ENCODE measurements at regions not wholly inside any gene's neighbourhood (a gene's known extent, or its start where the extent isn't known, plus 50 kb on each side); places are given as distances from the start of the nearest gene placed in this dataset.

GRCh38 chr15:93825682-93826081 lies 405.7 kb upstream of the MCTP2 start:
- no peak for TF ChIP-seq CTCF (IDR thresholded peaks at IDR 0.05)
- TF ChIP-seq FOXJ3 (CRISPR knock-in tag; IDR thresholded peaks at IDR 0.05; ENCODE audit: borderline replicate concordance) = no peak
- no peak for TF ChIP-seq MYBL2 (CRISPR knock-in tag; IDR thresholded peaks at IDR 0.05)
- no peak for TF ChIP-seq ZNF532 (CRISPR knock-in tag; IDR thresholded peaks at IDR 0.05; ENCODE audit: borderline replicate concordance)
